Loucy (cell line): ENCODE measurements at regions not wholly inside any gene's neighbourhood (a gene's known extent, or its start where the extent isn't known, plus 50 kb on each side); places are given as distances from the start of the nearest gene placed in this dataset.
"Not testable (repeated sequence)": the region's sequence is repeated elsewhere in the genome, so short reads cannot be mapped to it uniquely, and the experiment has no call there.

Source experiments
- EZH2phosphoT487 ChIP-seq: fragments of 200-600 bp; IDR thresholded peaks from 2 replicates; pipeline ENCODE4 v1.6.1; 2018; ENCODE audit warnings: antibody characterized with exemption, mild to moderate bottlenecking, moderate library complexity, borderline replicate concordance
- TF ChIP-seq, protein P1 (sequence below): fragments of 200-600 bp; sonication (generic); conservative IDR thresholded peaks from 2 replicates; pipeline ENCODE4 v1.5.1; 2014; ENCODE audit warnings: mild to moderate bottlenecking, antibody characterized with exemption, low read length

DNA sequence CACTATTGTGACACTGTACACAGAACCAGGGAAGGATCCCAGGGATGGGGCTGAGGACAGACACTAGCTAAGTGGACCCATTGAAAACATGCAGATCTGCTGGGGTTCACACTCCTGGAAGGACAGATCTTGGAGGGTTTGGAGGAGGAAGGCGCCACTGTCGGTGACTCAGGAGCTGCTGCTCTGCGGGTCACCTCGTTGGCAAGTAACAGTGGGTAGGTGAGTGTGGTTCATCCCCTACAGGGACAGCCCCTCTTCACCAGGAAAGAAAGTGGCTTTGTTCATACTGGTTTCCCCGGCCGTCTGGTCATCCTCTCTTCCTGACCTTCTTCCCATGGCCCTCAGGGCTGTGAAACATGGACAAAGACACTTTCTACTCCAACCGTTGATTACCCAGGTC, 100.3 kb downstream of the OR4M2 start:
- TF ChIP-seq, protein P1, sequence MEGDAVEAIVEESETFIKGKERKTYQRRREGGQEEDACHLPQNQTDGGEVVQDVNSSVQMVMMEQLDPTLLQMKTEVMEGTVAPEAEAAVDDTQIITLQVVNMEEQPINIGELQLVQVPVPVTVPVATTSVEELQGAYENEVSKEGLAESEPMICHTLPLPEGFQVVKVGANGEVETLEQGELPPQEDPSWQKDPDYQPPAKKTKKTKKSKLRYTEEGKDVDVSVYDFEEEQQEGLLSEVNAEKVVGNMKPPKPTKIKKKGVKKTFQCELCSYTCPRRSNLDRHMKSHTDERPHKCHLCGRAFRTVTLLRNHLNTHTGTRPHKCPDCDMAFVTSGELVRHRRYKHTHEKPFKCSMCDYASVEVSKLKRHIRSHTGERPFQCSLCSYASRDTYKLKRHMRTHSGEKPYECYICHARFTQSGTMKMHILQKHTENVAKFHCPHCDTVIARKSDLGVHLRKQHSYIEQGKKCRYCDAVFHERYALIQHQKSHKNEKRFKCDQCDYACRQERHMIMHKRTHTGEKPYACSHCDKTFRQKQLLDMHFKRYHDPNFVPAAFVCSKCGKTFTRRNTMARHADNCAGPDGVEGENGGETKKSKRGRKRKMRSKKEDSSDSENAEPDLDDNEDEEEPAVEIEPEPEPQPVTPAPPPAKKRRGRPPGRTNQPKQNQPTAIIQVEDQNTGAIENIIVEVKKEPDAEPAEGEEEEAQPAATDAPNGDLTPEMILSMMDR: not testable (repeated sequence)
- not testable (repeated sequence) for TF ChIP-seq EZH2phosphoT487
